PC-3 (cell line): ENCODE measurements at regions not wholly inside any gene's neighbourhood (a gene's known extent, or its start where the extent isn't known, plus 50 kb on each side); places are given as distances from the start of the nearest gene placed in this dataset.

Experiments used
- ATAC-seq: fragments of 200-7000 bp; cut with Tn5 transposase; 2 replicates; pipeline ENCODE4 v1.9.1; 2020; ENCODE audit warnings: mild to moderate bottlenecking, moderate library complexity
- BruUV-seq: library from RNA; stranded (reverse); fragments of 400-500 nt; replicated peaks from 2 replicates; lab custom pipeline; 2021; lab: Mats Ljungman, UMichigan
- CTCF ChIA-PET: fragments of 300-600 bp; sonication (Branson Sonifier 250); formaldehyde crosslinking; loops from one replicate; lab custom pipeline; 2022; ENCODE audit warnings: antibody characterized with exemption; lab: Charles Lee
- POLR2A ChIA-PET: fragments of 300-600 bp; sonication (Branson Sonifier 250); formaldehyde crosslinking; loops from one replicate; lab custom pipeline; 2022; ENCODE audit warnings: antibody characterized with exemption; ENCODE audit not compliant: unreplicated experiment; lab: Charles Lee
- DNase-seq: peaks from one replicate; pipeline ENCODE4 v3.0.0-alpha.2; 2015
- H2AFZ ChIP-seq: fragments of 300-600 bp; sonication (generic); 2 replicates; pipeline ENCODE4 v1.6.0; 2016; ENCODE audit warnings: antibody characterized with exemption, low read length
- H3F3A ChIP-seq: fragments of 300-600 bp; sonication (generic); one replicate; pipeline ENCODE4 v1.6.0; 2017; ENCODE audit warnings: antibody characterized with exemption, low read length, control low read depth, mild to moderate bottlenecking; ENCODE audit not compliant: unreplicated experiment
- H3K27ac ChIP-seq: fragments of 300-600 bp; sonication (generic); 2 replicates; pipeline ENCODE4 v1.5.1; 2016; ENCODE audit warnings: mild to moderate bottlenecking, low read length
- H3K27me3 ChIP-seq: fragments of 300-600 bp; sonication (generic); 2 replicates; pipeline ENCODE4 v1.6.1; 2016; ENCODE audit warnings: low read length, mixed read lengths
- H3K36me3 ChIP-seq: fragments of 300-600 bp; sonication (generic); 2 replicates; pipeline ENCODE4 v1.6.1; 2016; ENCODE audit warnings: low read depth, mixed run types, low read length, mixed read lengths
- H3K4me1 ChIP-seq: fragments of 300-600 bp; sonication (generic); 2 replicates; pipeline ENCODE4 v1.5.1; 2016; ENCODE audit warnings: low read length; ENCODE audit not compliant: insufficient read depth
- H3K4me2 ChIP-seq: fragments of 300-600 bp; sonication (generic); 2 replicates; pipeline ENCODE4 v1.6.0; 2016; ENCODE audit warnings: low read length
- H3K4me3 ChIP-seq: fragments of 300-600 bp; sonication (generic); 2 replicates; pipeline ENCODE4 v1.5.1; 2016; ENCODE audit warnings: mild to moderate bottlenecking, low read length, mixed read lengths
- H3K79me2 ChIP-seq: fragments of 300-600 bp; sonication (generic); 2 replicates; pipeline ENCODE4 v1.6.1; 2017; ENCODE audit warnings: low read length, mixed read lengths
- H3K9ac ChIP-seq: fragments of 300-600 bp; sonication (generic); 2 replicates; pipeline ENCODE4 v1.6.0; 2016; ENCODE audit warnings: mild to moderate bottlenecking, low read length
- H3K9me2 ChIP-seq: fragments of 300-600 bp; sonication (generic); replicated peaks from 2 replicates; pipeline ENCODE4 v1.6.1; 2016; ENCODE audit warnings: mixed run types, low read length, mixed read lengths
- H3K9me3 ChIP-seq: fragments of 300-600 bp; sonication (generic); 2 replicates; pipeline ENCODE4 v1.6.1; 2016; ENCODE audit warnings: low read length, mixed read lengths
- H4K20me1 ChIP-seq: fragments of 300-600 bp; sonication (generic); 2 replicates; pipeline ENCODE4 v1.6.1; 2016; ENCODE audit warnings: low read length, mixed read lengths
- CTCF ChIP-seq: fragments of 300-600 bp; sonication (generic); conservative IDR thresholded peaks from 2 replicates; pipeline ENCODE4 v1.5.1; 2017; ENCODE audit warnings: antibody characterized with exemption, low read depth, mild to moderate bottlenecking, low read length
- EZH2 ChIP-seq: fragments of 300-600 bp; sonication (generic); IDR thresholded peaks from one replicate; pipeline ENCODE4 v1.6.1; 2017; ENCODE audit warnings: antibody characterized with exemption, mild to moderate bottlenecking, low read length; ENCODE audit not compliant: unreplicated experiment
- EZH2phosphoT487 ChIP-seq: fragments of 300-600 bp; sonication (generic); IDR thresholded peaks from 2 replicates; pipeline ENCODE4 v1.6.1; 2018; ENCODE audit warnings: mild to moderate bottlenecking, antibody characterized with exemption, low read length, borderline replicate concordance
- intact Hi-C: fragments of 100-400 bp; cut with micrococcal nuclease; formaldehyde crosslinking; loops from 2 replicates; pipeline ENCODE4 v1.9.0; 2023

DNA sequence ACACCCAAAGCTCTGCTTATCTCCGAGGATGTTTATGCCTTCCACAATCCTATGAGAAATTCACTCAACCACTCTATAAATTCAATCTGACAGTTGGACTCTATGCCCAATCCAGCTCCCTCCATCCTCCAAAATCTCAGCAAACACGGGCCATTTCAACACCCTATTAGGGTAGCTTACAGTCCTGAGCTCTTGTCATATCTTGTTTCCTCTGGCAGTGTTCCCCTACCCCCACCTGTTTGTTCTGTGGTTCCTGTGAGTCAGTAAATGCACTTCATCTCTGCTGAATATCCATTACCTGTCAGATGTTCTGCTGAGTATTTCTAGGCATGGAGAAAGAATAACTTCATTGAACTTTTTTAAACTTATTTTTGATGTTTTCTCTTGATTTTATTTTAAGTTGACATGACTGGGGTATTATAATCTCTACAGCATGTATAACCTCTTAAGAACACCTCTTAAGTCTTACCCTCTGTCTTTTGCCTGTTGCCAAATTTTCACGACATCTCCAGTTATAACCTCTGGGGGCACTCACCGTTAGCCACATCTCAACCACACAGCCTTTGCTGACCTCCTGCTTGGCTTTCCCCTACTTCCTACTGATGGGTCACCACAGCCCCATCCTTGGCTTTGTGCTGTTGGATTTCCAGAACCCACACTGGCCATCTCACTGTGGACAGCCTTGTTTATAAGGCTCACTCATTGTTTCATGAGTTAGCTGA, 317.0 kb upstream of the TMPO start:
- Histone ChIP-seq H2AFZ (no peak overlapping the region), H3K9me3 (no peaks in the 10 kb centered on the region), H3K27me3 (peaks cover 12% of the 10 kb centered on the region; the same call in 1 of the 2 replicates), H3K79me2 (no peaks in the 10 kb centered on the region), H3K4me3 (no peak overlapping the region), H3K27ac (no peak overlapping the region), H3F3A (no peaks in the 10 kb centered on the region), H3K36me3 (no peaks in the 10 kb centered on the region), H3K9me2 (no peaks in the 10 kb centered on the region), H3K9ac (no peak overlapping the region), H4K20me1 (no peaks in the 10 kb centered on the region), H3K4me1 (no peaks in the 10 kb centered on the region), H3K4me2 (no peak overlapping the region)
- ATAC-seq (no peak), DNase-seq (peak; percentile 2)
- ChIA-PET CTCF (no interaction called here), POLR2A (no interaction called here)
- no TSS peak for BruUV-seq
- TF ChIP-seq CTCF (no peak), EZH2phosphoT487 (no peak), EZH2 (no peak)
- intact Hi-C loops = no loop called here

GRCh38 chr12:98208816-98209215, 306.6 kb upstream of the TMPO start:
- Histone ChIP-seq H3K4me3 (no peak overlapping the region), H2AFZ (no peak overlapping the region), H3K27me3 (peaks cover 9% of the 10 kb centered on the region; the same call in 1 of the 2 replicates), H3K79me2 (no peaks in the 10 kb centered on the region), H3K9ac (no peak overlapping the region), H3K9me3 (no peaks in the 10 kb centered on the region), H4K20me1 (no peaks in the 10 kb centered on the region), H3K9me2 (no peaks in the 10 kb centered on the region), H3F3A (no peaks in the 10 kb centered on the region), H3K4me1 (no peaks in the 10 kb centered on the region), H3K36me3 (no peaks in the 10 kb centered on the region), H3K4me2 (no peak overlapping the region), H3K27ac (no peak overlapping the region)
- intact Hi-C loops = no loop called here
- no peak for ATAC-seq
- CTCF ChIA-PET = no interaction called here
- POLR2A ChIA-PET = no interaction called here
- BruUV-seq = no TSS peak
- DNase-seq = no peak
- TF ChIP-seq EZH2 (no peak), EZH2phosphoT487 (no peak), CTCF (no peak)
